Myocyte (in vitro differentiated cells): ENCODE measurements at regions not wholly inside any gene's neighbourhood (a gene's known extent, or its start where the extent isn't known, plus 50 kb on each side); places are given as distances from the start of the nearest gene placed in this dataset.

Experiments
- DNase-seq: peaks from one replicate; pipeline ENCODE4 v3.0.0-alpha.2; 2012; ENCODE audit warnings: low read depth

DNA sequence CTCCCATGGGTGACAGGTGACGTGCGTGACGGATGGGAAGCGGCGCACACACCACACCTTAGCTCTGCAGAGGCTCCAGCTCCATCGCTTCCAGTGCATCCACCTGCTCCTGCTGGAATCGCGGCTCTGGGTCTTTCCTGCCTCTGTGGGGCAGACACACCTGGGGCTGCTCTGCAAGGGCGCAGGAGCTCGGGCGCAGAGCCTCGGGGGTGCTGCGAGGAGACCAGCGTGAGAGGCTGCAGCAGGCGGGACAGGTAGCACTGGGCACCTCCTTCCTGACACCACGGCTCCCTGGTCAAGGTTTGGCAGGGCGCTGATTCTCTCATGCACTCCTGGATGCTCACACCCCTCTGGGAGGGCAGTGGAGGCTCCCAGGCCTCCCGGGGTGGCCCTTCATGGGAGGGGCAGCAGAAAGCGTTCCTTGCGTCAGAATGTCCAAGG is 1494.3 kb downstream of the BRD1 start:
- DNase-seq: no peak

DNA sequence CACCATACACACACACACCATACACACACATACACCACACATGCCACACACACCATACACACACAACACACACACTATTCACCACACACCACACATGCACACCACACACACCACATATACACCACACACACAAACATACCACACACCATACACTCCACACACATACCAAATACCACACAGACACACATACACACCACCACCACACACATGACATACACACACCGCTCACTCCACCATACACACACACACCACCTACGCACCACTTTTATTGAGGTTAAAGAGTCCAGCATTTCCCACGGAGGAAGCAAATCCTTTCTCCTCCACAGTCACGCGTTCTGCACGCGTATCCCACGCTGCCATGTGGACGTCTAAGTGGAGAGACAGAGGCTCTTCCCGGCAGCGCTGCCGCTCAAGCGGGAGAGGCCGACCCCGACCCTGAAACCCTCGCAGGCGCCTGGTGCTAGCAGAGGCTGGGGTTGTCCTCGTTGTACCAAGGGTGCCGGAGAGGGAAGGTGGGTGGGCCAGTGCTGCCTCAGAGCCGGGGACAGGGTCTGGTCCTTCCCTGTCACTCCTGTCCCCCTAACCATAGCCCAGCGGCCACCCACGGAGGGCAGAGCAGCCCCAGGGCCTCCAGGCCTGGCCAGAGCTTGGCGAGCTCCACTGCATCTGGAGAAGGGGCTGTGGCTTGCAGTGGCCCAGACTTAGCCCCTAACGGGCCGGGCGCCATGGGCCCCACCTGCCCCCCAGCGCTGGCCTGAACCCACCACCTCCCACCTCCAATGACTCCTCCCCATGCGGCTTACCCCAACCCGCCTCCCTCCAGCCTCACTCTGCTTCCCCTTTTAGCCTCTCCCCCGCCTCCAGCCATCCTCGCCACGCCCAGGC is 1495.0 kb downstream of the BRD1 start:
- DNase-seq: no peak

DNA sequence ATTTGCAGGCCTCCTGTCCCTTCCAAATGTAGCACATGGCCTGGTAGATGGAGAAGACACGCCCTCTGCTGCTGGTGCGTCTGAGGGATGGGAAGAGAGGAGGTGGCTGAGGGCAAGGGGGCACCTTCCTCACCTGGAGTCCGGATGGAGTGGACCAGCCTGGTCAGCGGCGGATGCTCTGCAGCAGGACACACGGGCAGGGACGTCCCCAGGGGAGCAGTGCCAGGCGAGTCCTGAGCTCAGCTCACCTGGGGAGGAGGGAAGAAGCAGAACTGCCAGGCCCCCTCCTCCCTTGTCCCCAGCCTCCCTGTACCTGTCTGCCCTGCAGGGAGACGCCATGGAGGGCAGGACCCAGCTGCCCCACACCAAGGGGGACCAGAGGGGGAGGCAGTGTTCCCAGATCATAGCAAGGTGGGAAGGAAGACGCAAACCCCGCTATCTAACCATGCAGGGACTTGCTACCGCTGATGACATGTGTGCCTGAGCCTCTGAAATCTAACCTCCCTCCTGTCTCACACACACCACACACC is 1495.9 kb downstream of the BRD1 start:
- no peak for DNase-seq

DNA sequence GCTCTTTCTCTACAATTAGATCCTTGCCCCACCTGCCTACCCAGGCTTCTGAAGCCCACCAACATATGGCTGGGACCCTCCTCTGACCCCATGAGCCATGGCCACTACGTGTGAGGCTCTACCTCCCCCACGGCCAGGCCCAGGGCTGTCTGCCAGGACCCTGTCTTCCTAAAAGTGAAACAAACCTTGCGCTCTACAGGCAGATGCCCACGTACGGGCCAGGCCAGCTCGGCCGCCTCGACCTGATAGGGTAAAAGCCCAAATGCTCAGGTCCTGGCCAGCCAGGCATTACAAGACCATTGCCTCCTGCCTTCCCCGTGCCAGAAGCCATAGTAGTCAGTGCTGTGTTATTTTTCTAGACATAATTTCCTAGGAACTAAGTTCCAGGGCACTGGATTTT is 1496.4 kb downstream of the BRD1 start:
- DNase-seq: no peak

DNA sequence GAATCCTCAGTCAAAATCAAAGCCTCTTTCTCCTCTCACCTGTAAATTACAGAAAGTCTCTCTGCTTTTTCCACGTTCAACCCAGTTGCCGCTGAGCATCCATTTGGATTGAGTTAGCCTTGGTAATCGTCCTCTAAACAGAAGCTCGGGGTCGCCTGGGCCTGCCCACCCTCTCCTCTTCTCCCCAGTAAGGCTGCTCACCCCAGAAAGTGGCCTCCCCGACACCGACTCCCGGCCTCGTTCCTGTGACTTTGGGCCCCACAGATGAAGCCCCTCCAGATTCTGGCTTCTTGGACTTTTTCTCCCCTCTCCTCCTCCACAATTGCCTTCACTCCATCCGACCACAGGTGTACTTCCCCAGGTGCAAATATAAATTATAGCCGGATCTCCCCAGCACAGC is 1500.0 kb downstream of the BRD1 start:
- no peak for DNase-seq

DNA sequence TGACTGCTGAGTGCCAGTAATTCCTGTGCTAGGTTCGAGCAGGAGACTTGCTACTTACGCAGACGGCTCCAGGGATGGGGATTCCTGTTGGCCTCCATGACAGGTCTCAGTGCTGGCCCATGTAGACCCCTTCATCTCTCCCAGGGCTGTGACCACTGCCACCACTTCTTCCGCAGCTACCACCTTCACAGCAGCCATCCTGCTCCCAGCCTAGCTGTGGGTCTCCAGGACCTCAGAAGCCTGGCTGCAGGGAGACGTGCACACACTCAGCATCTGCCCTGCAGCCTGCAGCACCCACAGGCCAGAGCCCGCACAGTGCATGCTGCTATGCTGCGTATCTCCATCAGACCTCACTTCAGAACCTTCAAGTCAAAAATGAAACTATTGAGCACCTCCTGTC is 1503.9 kb downstream of the BRD1 start:
- DNase-seq: no peak

DNA sequence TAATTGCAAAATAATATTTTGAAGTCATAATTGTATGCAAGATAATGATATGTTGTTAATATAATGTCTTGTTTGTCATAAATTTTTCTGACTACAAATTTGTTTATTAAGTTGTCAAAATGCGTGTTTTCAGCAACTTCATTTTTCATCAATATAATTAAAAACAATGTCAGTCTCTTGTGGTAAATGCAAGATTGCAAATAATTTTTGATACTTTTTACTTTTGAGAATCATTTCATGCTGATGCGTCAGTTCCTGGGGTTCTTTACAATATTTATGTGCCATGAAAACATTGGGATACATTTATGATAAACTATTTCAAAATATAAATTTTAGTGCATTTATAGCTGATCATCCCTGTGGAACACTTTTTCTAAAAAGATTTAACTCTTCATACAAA is 1504.8 kb downstream of the BRD1 start:
- no peak for DNase-seq

DNA sequence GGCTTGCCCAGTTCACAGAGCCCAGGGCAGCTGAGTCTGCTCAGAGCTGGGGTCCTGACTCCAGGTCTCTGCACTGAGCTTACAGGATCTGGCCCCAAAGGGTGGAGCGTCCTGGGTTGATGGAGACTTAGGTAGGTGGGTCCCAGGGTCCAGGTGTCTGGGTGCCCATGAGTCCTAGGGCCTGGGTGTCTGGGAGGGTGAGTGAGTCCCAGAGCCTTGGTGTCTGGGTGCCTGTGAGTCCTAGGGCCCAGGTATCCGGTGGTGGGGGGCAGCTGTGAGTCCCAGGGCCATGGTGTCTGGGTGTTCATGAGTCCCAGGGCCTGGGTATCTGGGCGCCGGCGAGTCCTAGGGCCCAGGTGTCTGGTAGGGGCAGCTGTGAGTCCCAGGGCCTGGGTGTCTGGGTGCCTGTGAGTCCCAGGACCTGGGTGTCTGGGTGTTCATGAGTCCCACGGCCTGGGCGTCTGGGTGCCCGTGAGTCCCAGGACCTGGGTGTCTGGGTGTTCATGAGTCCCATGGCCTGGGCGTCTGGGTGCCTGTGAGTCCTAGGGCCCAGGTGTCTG is 1505.6 kb downstream of the BRD1 start:
- no peak for DNase-seq

DNA sequence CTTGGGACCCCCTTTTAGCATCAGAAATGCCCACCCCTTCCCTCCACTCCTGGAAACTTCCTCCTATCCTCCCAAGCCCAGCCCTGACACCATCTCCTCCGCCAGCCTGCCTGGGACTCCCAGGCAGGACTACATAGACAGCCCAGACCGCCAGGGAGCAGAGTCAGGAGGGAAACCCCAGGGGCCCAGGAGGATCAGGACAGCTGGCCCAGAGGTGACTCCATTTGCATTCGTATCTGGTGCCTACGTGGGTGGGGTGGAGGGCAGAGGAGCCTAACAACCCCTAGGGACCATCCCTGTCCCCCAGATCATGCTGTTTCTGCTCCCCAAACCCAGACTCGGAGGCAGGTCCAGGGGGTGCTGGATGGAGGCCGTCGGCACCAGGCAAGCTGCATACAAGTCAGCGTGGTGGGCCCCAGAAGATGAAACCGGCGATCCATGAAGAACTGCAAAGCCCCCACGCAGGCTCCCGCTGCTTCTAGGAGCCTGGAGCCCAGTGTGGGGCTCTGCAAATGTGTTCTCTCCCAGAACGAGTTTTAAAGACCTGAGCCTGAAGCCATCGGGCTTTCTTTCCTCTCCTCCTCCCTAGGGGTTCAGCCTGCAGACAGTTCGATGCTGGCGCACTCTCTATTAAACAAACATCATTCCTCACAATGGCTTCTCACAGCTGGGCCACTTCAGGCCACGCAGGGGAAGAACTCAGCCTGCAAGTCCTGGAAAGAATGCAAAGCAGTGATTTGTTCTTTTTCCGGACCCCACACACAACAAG is 1506.8 kb downstream of the BRD1 start:
- DNase-seq: no peak

DNA sequence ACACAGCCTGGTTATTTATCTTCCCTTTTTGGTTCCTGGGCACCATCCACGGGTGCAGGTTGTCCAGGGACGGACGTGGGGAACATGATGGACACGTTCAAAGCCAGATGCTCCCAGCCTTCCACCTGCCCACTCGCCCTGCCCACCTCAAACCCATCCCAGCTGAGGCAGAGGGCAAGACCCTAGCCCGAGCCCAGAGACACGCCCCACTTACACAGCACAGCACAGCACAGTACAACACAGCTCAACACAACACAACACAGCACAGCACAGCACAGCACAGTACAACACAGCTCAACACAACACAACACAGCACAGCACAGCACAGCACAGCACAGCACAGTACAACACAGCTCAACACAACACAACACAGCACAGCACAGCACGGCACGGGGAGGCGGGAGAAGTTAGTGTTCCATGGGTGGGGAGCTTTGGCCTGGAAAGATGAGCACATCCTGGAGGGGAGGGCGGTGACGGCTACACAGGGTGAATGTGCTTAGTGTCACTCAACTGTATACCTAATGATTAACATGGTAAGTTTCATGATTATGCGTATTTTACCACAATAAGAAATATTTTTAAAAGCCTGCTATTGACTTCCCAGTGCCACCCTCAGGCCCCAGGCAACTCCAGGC is 1507.5 kb downstream of the BRD1 start:
- no peak for DNase-seq

DNA sequence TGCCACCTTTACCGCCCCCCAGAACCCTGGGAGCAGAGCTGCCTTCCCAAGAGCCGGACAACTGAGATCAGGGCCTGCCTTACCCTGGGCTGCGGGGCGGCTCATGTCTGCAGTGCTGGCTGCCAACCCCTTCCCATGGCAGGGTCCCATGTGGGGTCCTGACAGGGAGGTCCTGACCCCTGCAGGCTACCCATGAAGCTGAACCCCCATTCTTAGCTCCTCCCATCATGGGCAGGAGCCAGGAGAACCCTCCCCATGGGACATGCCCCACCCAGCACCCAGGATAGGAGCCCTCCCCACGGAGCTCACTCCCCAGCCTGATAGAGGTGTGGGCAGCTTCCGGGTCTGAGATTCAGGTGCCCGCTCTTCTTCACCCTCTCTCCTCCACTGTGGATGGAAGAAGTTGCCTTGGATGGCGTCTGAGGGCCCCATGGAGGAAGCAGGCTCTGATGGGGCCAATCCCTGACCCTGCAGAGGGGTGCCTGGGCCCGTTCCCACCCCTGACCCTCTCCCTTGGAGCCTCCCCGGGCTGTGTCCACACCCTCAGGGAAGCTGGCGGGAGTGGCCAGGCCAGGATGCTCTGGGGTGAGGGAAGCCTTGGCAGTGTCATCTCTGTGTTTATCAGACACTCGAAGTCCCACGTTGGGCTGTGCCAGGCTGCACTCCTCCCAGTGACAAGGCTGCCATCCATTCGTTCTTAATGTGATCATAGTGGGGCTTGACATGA is 1508.2 kb downstream of the BRD1 start:
- DNase-seq: no peak

DNA sequence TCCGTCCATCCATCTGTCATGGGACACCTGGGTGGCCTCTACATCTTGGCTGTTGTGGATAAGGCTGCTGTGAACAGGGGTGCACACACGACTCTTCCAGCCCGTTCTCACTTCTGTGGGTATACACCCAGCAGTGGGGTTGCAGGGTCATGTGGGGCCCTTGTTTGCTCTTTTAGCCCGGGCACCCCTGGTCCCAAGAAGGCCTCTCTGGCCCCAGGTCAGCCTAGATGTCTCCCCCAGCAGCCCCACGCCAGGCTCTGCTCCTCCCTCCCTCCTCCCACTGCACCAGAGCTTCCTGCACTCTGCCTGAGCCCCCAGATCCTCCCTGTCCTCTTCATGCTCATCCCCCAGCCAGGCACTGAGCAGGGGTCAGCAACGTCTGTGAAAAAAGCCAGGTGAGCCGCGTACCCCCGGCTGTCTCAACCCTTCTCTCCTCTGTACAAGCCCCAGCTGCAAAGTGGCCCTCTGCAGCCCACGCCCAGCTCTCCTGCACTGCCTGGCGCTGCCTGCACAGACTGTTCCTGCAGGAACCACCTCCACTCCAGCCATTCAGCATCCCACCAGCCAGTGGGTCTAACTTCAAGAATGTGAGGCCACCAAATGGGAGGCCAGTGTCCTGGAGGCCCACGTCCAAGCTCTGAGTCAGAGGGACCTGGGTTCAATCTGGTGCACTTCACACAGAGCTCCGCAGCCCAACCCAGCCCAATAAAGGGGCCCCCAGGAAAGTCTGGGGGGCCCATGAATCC is 1508.9 kb downstream of the BRD1 start:
- no peak for DNase-seq

DNA sequence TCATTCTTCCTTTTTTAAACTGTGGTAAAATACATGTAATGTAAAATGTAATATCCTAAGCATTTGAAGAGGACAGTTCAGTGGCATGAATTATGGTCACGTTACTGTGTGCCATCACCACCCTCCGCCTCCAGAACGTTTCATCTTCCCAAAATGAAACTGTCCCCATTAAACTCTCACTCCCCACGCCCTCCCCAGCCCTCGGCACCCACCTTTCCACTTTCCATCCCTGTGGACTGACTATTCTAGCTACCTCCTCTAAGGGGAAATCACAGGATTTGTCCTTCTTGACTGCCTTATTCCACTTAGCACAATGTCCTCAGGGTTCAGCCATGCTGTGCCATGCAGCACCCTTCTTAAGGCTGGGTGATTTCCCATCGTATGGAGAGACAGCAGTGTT is 1509.5 kb downstream of the BRD1 start:
- no peak for DNase-seq

DNA sequence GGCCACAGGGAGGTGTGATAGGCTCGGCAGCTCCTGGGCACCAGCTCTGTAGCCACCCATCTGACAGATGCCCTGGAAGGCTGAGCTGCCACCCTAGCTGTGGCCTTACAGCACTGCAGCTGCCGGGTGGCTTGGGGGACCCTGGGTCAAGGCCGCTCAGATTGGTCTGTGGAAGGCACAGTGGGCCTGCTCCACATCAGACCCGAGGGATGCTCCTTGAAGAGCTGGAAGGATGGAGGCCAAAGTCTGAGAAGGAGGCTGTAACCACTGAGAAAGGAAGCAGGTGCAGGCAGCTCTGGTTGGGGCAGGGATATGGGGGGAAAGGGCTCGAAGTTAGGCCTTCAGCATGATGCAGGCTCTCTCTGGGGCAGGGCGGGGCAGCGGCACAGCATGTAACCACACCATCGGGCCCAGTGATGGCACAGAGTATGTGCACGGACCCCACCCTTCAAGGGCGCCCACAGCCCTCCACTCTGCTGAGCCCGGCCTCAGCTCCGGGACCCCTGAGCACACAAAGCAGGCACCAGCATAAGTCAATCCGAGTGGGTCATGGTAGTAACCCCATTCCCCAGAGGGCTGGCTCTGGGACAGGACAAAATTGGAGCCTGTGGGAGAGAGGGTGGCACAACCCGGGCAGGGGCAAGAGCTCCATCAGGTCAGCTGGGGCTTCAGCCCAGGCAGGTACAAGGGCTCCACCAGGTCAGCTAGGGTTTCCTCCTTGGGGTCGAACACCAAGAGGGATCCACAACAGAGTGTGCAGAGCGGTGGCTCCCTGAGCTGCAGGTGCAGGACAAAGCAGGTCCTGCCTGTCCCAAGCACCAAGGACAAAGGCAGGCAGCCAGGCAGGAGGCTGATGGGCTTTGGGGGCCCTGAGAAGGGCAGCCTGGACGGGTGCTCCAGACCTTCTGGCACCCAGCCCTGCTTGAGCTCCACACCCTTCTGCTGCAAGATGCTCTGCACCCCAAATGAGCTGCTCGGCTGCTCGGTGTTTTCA is 1511.1 kb downstream of the BRD1 start:
- DNase-seq: no peak

DNA sequence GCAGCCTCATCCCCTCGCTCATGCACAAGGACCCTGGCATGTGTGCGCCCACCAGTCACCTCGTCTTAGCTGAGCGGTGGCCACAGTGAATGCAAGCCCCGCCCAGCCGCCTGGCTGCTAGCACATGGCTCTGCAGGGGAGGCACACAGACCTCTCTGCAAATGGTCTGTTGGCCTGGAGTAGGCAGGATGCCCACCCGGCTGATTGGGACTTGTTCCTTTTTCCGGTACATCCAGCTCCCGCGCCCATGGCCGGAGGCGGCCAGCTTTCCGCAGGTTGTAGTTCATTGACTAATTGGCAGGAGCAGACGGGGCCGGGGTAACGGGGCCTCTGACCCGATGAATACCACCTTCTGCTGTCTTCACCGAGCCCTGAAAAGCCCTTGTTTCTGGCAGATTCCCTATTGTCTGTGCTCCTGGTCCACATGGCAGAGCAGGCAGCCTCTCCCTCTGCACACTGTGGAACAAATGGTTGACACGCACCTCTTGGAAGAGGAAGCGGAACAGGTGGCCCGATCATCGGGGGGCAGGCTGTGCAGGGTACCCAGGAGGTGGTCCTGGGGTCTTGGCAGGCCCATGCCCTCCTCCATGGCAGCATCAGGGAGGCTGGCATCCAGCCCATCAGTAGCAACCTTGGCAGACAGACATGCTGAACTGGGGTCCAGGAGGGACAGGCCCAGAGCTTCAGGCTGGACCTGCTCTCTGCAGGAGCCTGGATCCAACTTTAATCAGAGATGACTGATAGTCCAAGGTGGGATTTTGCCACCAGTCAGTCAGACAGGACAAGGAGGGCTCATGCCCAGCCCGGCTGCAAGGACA is 1512.0 kb downstream of the BRD1 start:
- DNase-seq: no peak

DNA sequence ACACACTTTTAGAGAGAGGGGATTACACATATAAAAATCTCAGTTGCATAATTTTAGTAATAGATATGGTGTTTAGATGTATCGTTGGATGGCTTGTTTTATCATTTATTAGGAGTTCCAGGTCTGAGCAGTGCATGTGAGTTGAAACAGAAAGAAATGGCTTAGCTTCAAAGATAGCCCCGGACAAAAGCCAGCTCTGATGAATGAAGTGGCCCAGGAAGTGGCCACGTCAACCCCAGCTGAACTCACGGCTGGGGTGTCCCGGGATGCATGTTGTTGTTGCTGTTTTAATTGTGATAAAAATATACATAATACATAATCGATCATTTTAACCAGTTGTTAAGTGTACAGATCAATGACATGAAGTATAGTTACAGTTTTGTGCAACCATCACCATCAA is 1513.6 kb downstream of the BRD1 start:
- DNase-seq: no peak

DNA sequence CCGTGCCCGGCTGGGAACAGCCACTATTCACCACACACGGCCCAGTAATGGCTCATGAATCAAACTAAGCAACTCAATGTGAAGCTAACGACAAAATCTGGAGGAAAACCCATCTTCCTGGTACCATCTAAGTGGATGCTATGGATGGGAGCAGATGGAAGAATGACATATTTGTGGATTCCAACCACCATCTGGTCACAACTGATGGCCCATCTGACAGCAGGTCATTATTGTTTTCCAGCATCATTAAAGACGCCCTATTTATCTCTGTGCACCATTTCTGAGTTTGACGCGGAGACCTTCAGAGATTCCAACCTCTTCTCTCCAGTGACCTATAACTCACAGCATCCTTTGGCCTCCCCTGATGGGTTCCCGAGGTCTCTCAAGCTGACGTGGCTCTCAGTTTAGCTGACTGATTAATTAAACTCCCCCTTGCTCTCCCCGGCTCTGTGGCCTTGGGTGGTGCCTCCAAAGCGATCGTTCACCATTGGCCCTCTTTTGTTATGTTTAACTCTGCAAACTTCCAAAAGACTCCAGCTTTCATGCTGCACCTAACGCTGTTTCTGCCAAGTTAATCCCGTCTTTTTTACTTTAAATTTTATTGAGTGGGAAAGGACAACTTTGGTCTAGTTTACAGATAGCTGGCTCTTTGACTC is 1514.4 kb downstream of the BRD1 start:
- DNase-seq: no peak
